ENCODE measurements at regions not wholly inside any gene's neighbourhood (a gene's known extent, or its start where the extent isn't known, plus 50 kb on each side); places are given as distances from the start of the nearest gene placed in this dataset.

DNA sequence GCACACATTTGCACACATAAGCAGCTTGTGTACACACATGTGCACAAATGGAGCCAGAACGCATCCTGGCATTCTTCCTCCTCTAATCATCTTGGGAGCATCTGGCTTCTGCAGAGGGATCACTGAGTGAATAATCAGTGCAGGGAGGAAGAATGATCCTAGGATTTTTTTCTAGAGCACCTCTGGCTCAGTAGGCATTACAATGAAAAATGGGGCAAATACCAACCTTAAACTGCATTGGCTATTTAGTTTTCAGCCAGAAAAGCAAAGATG lies 205.7 kb upstream of the TCF21 start:
- no peak overlapping the region for H3K4me3 ChIP-seq (ENCODE audit: low read depth, low read length)
- TF ChIP-seq, protein P1, sequence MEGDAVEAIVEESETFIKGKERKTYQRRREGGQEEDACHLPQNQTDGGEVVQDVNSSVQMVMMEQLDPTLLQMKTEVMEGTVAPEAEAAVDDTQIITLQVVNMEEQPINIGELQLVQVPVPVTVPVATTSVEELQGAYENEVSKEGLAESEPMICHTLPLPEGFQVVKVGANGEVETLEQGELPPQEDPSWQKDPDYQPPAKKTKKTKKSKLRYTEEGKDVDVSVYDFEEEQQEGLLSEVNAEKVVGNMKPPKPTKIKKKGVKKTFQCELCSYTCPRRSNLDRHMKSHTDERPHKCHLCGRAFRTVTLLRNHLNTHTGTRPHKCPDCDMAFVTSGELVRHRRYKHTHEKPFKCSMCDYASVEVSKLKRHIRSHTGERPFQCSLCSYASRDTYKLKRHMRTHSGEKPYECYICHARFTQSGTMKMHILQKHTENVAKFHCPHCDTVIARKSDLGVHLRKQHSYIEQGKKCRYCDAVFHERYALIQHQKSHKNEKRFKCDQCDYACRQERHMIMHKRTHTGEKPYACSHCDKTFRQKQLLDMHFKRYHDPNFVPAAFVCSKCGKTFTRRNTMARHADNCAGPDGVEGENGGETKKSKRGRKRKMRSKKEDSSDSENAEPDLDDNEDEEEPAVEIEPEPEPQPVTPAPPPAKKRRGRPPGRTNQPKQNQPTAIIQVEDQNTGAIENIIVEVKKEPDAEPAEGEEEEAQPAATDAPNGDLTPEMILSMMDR (IDR thresholded peaks at IDR 0.05; ENCODE audit: control insufficient read depth, extremely low read depth, insufficient read depth) = no peak
- DNase-seq (ENCODE audit: low read depth) = no peak

DNA sequence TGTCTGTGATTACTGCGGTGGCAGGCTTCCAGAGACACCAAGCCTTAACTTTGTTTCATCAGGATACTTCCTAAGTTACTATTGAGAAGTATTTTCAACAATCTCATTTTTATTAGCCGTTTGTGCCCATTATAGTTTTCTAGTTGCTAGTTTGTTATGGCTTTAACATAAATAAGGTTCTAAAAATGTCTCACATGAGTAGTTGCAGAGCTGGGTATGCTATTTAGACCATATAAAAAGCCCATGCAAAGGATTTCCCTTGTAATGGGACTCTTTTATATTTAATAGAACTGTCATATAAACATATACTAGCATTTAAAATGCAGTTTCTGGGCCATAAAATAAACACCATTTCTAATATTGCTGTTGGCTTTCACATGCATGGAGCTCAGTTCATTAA lies 205.3 kb upstream of the TCF21 start:
- TF ChIP-seq, protein P1 (IDR thresholded peaks at IDR 0.05; ENCODE audit: control insufficient read depth, extremely low read depth, insufficient read depth) = no peak
- H3K4me3 ChIP-seq (ENCODE audit: low read depth, low read length) = no peak overlapping the region
- DNase-seq (ENCODE audit: low read depth) = no peak

DNA sequence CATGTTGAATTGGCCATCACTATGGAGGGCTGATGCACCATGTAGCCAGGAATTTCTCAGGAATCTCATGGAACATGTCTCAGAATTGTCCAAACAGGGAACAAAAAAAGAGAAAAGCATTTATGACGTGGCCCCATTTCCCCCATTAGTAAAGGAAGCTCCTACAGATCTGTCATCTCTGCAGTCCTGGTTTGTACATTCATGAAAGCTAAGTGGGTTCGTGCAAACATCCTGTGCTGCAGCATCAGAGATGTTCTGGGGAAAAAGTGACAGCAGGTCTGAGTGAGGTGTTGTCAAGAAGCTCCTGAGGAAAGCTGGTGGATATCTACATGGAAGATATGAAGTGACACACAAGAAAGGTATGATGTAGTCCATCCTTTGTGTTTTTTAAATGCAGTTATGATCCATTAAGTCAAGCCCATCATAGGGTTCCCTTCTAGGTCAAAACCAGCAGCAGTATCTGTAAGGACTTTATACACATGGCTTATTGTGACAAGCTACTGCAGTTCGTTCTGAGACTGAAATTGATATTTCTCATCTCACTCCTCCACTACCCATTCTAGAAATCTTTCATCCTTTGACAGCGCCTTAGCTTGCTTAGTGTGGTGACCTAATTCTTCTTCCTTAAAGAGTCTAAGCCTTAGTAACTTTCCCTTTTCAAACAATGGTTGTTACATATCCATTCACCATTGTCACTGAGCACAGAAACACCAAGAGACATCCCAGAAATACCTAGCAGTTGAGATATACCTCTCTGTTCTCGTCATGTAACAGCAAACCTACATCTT lies 200.0 kb upstream of the TCF21 start:
- DNase-seq (ENCODE audit: low read depth) = no peak
- no peak overlapping the region for H3K4me3 ChIP-seq (ENCODE audit: low read depth, low read length)
- TF ChIP-seq, protein P1 (IDR thresholded peaks at IDR 0.05; ENCODE audit: control insufficient read depth, extremely low read depth, insufficient read depth) = no peak

DNA sequence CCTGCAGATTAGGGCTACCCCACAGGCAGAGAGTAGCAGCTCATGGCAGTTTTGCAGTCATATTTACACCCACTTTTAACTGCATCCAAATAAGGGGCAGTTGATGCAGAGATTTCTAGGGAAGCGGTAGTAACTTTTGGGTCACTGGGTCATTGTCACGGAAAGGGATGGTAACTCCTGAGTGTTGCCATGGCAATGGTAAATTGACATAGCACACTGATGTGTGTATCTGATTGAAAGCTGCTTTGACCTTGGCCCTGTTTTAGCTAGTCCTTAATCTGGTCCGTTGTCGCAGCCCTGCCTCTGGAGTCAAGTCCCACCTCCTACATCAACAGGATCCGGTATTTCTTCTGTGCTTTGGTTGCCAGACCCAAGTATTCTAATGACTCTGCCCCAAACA lies 199.1 kb upstream of the TCF21 start:
- TF ChIP-seq, protein P1 (IDR thresholded peaks at IDR 0.05; ENCODE audit: control insufficient read depth, extremely low read depth, insufficient read depth) = no peak
- no peak overlapping the region for H3K4me3 ChIP-seq (ENCODE audit: low read depth, low read length)
- DNase-seq (ENCODE audit: low read depth) = no peak

DNA sequence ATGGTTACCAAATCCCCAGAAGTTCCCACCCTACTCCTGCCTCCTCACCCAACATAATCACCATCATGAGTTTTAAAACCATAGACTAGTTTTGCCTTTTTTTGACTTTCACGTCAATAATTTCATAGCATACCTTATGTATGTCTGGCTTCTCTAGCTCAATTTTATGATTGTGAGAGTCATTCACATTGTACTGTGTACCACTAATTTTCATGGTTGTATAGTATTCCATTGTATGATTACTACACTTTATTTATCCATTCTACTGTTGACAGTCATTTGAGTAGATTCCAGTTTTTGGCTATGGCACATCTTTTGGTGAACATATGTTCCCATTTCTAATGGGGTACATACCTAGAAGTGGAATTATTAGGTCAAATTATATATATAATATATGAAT lies 195.3 kb upstream of the TCF21 start:
- DNase-seq (ENCODE audit: low read depth) = no peak
- TF ChIP-seq, protein P1 (IDR thresholded peaks at IDR 0.05; ENCODE audit: control insufficient read depth, extremely low read depth, insufficient read depth) = no peak
- no peak overlapping the region for H3K4me3 ChIP-seq (ENCODE audit: low read depth, low read length)

DNA sequence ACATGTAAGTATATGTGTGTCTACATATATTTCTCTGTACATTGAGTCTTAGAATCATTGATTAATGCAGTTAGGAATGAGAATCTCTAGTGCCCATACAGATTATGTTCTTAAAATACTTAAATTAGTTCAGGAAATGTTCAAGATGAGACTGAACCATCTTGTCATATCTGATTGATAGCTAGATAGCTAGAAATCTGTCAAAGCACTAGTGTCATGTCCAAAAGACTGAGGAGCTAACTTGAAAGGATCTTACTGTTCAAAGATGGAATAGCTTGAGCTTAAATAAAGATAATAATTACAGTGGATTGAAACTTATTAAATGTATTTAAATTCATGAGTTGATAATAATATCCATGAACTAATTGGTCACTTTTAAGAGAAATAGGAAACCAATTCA lies 191.7 kb upstream of the TCF21 start:
- no peak overlapping the region for H3K4me3 ChIP-seq (ENCODE audit: low read depth, low read length)
- DNase-seq (ENCODE audit: low read depth) = no peak
- TF ChIP-seq, protein P1 (IDR thresholded peaks at IDR 0.05; ENCODE audit: control insufficient read depth, extremely low read depth, insufficient read depth) = no peak

DNA sequence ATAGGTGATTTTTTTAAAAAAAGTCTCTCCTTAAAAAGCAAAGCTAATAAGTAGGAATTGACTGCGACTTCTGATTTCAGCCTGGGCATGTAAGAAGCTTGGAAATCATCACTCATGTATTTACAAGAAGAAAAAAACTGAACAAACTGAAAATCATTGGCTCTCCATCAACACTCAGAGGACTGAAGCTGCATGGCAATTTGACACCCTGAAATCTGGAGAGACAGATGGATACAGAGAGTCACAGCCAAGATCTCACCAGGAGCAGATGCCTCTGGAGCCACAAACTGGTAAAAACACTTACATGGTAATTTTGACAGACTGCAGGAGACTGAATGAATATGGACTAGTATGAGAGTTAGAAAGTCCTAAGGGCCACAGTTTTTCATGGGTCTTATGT lies 191.2 kb upstream of the TCF21 start:
- TF ChIP-seq, protein P1 (IDR thresholded peaks at IDR 0.05; ENCODE audit: control insufficient read depth, extremely low read depth, insufficient read depth) = no peak

More for the DNA sequence above, 191.2 kb upstream of the TCF21 start:
- H3K4me3 ChIP-seq (ENCODE audit: low read depth, low read length) = no peak overlapping the region
- DNase-seq (ENCODE audit: low read depth) = no peak
